ENCODE measurements at regions not wholly inside any gene's neighbourhood (a gene's known extent, or its start where the extent isn't known, plus 50 kb on each side); places are given as distances from the start of the nearest gene placed in this dataset.

GRCh38 chr15:20644896-20645295, 103.3 kb upstream of the GOLGA6L6 start:
- Histone ChIP-seq H3K9ac (ENCODE audit: insufficient read depth in 1 of 2, low read depth in 2 of 2, low read length in 2 of 2) (no peak overlapping the region), H4K20me1 (replicated peaks; ENCODE audit: control insufficient read depth, insufficient read depth, low read length) (no peaks in the 10 kb centered on the region), H3K9me1 (ENCODE audit: control insufficient read depth, insufficient read depth, low read length) (no peaks in the 10 kb centered on the region), H3K27me3 (ENCODE audit: control insufficient read depth in 2 of 2, insufficient read depth in 2 of 2, low read length in 2 of 2) (peaks cover 0 to 4% of the 10 kb centered on the region in 2 experiments; a peak in 1 of 5 replicates), H3K9me3 (replicated peaks; ENCODE audit: control insufficient read depth, insufficient read depth, low read depth, low read length) (no peaks in the 10 kb centered on the region), H3K4me3 (no peak overlapping the region), H3K36me3 (ENCODE audit: control insufficient read depth, insufficient read depth, low read length) (no peaks in the 10 kb centered on the region), H2AFZ (ENCODE audit: low read depth, low read length) (no peak overlapping the region), H3K4me1 (replicated peaks in 1 of 2; ENCODE audit: control insufficient read depth in 2 of 2, insufficient read depth in 2 of 2, low read length in 2 of 2) (no peaks in the 10 kb centered on the region), H3K27ac (ENCODE audit: extremely low read depth, low read depth, low read length) (no peak overlapping the region), H3K79me2 (ENCODE audit: control insufficient read depth, insufficient read depth, low read length) (no peaks in the 10 kb centered on the region), H3K4me2 (ENCODE audit: insufficient read depth, low read length) (no peak overlapping the region)
- POLR2A ChIA-PET: interaction anchor here (0.7 to 1.2 kb wide), 2 partner anchors 15 to 25 kb away, joined by 3 to 4 read pairs; no protein-coding TSS in a partner anchor
- no peak for DNase-seq (ENCODE audit: extremely low read depth in 1 of 4, low spot score in 3 of 4)
- TF ChIP-seq PHF8 (IDR thresholded peaks at IDR 0.05; ENCODE audit: borderline replicate concordance, low read length) (no peak), JUNB (CRISPR knock-in tag; conservative IDR thresholded peaks at IDR 0.05) (no peak), SIRT6 (IDR thresholded peaks at IDR 0.05; ENCODE audit: low read depth, low read length) (no peak), MXI1 (IDR thresholded peaks at IDR 0.05; ENCODE audit: low read depth, low read length) (no peak), EP400 (IDR thresholded peaks at IDR 0.05) (no peak)
- no peak for ATAC-seq
- in situ Hi-C loops (cut with MboI): loop anchor here (5.0 to 10.0 kb wide), 2 partner anchors 420 to 1717 kb away; no protein-coding TSS in a partner anchor
- intact Hi-C loops (cut with micrococcal nuclease): no loop called here
- no TSS peak for BruUV-seq (replicated peaks)
- FAIRE-seq: no peak
- CTCF ChIA-PET (ENCODE audit: low intra/inter-chr PET ratio): interaction anchor here (0.6 kb wide), 1 partner anchor 639 kb away, joined by 3 read pairs; no protein-coding TSS in a partner anchor
- 2% methylated on average over 3 of the region's 3 CpGs for WGBS (ENCODE audit: insufficient coverage, low coverage, missing lambda C conversion rate)

DNA sequence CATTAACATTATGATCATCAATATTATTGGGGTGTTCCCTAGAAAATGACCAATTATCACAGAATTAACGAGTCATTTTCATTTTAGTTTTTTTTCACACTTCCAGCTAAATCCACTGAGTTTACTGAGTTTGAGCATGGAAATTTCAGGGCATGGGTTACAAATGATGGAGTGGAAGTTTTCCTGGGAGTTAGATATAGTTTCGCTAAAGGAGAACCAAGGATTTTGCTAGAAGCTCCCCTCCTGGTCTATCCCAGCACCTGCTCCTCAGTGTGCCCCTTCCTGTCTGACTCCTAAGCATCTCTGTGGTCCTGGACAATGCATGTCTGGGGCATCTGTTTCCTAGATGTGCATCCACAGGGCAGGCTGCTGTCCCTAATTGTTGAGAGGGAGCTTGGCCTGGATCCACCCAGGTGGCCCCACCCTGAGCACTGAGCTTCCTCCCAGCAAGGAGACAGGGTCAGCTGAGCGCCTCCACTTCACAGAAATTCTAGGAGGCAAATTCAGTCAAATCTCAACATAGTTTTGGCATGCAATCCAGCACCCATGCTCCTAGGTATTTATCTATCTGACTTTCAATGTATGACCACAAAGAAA, 102.3 kb upstream of the GOLGA6L6 start:
- 0% methylated on average over 3 of the region's 3 CpGs for WGBS (ENCODE audit: insufficient coverage, low coverage, missing lambda C conversion rate)
- FAIRE-seq (no peak), DNase-seq (ENCODE audit: extremely low read depth in 1 of 4, low spot score in 3 of 4) (no peak), ATAC-seq (no peak)
- H3K27me3 ChIP-seq (ENCODE audit: control insufficient read depth in 2 of 2, insufficient read depth in 2 of 2, low read length in 2 of 2): peaks cover 0 to 4% of the 10 kb centered on the region in 2 experiments; a peak in 1 of 5 replicates
- no peaks in the 10 kb centered on the region for H3K4me1 ChIP-seq (replicated peaks in 1 of 2; ENCODE audit: control insufficient read depth in 2 of 2, insufficient read depth in 2 of 2, low read length in 2 of 2)
- H3K4me2 ChIP-seq (ENCODE audit: insufficient read depth, low read length): no peak overlapping the region
- no peak overlapping the region for H3K4me3 ChIP-seq
- no peaks in the 10 kb centered on the region for H4K20me1 ChIP-seq (replicated peaks; ENCODE audit: control insufficient read depth, insufficient read depth, low read length)
- POLR2A ChIA-PET: interaction anchor here (1.2 kb wide), 1 partner anchor 16 kb away, joined by 3 read pairs; no protein-coding TSS in a partner anchor
- TF ChIP-seq DEAF1 (CRISPR knock-in tag; IDR thresholded peaks at IDR 0.05): no peak
- TF ChIP-seq, protein P1, sequence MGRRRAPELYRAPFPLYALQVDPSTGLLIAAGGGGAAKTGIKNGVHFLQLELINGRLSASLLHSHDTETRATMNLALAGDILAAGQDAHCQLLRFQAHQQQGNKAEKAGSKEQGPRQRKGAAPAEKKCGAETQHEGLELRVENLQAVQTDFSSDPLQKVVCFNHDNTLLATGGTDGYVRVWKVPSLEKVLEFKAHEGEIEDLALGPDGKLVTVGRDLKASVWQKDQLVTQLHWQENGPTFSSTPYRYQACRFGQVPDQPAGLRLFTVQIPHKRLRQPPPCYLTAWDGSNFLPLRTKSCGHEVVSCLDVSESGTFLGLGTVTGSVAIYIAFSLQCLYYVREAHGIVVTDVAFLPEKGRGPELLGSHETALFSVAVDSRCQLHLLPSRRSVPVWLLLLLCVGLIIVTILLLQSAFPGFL (CRISPR knock-in tag; IDR thresholded peaks at IDR 0.05): 0 out of 2 replicates have a peak, but pooled peaks have one; percentile 38
- no peaks in the 10 kb centered on the region for H3K79me2 ChIP-seq (ENCODE audit: control insufficient read depth, insufficient read depth, low read length)
- no peak overlapping the region for H2AFZ ChIP-seq (ENCODE audit: low read depth, low read length)
- CTCF ChIA-PET (ENCODE audit: low intra/inter-chr PET ratio): no interaction called here
- H3K36me3 ChIP-seq (ENCODE audit: control insufficient read depth, insufficient read depth, low read length): no peaks in the 10 kb centered on the region
- H3K9me1 ChIP-seq (ENCODE audit: control insufficient read depth, insufficient read depth, low read length): no peaks in the 10 kb centered on the region
- BruUV-seq (replicated peaks): no TSS peak
- intact Hi-C loops (cut with micrococcal nuclease): no loop called here
- no peaks in the 10 kb centered on the region for H3K9me3 ChIP-seq (replicated peaks; ENCODE audit: control insufficient read depth, insufficient read depth, low read depth, low read length)
- no peak overlapping the region for H3K9ac ChIP-seq (ENCODE audit: insufficient read depth in 1 of 2, low read depth in 2 of 2, low read length in 2 of 2)
- H3K27ac ChIP-seq (ENCODE audit: extremely low read depth, low read depth, low read length): no peak overlapping the region
- in situ Hi-C loops (cut with MboI): loop anchor here (5.0 to 10.0 kb wide), 2 partner anchors 421 to 1718 kb away; no protein-coding TSS in a partner anchor
